Mucosa of descending colon (tissue), 3 donors: ENCODE measurements at regions not wholly inside any gene's neighbourhood (a gene's known extent, or its start where the extent isn't known, plus 50 kb on each side); places are given as distances from the start of the nearest gene placed in this dataset.

ENCODE experiments used
- ATAC-seq: fragments of 200-7000 bp; cut with Tn5 transposase; one replicate; pipeline ENCODE4 v1.9.1; 2020; ENCODE audit warnings: mild to moderate bottlenecking, moderate library complexity
- DNase-seq, 3 donors: peaks; one replicate each; pipeline ENCODE4 v3.0.0-alpha.2; 2020
- H3K36me3 ChIP-seq: fragments of 200-600 bp; one replicate; pipeline ENCODE4 v1.8.0; 2021; ENCODE audit warnings: low read depth, mild to moderate bottlenecking
- H3K4me1 ChIP-seq: fragments of 200-600 bp; one replicate; pipeline ENCODE4 v1.8.0; 2021; ENCODE audit warnings: low read depth, mild to moderate bottlenecking
- H3K4me3 ChIP-seq: fragments of 200-600 bp; one replicate; pipeline ENCODE4 v1.8.0; 2021; ENCODE audit warnings: mild to moderate bottlenecking
- H3K9me3 ChIP-seq: fragments of 200-600 bp; one replicate; pipeline ENCODE4 v1.8.0; 2021; ENCODE audit warnings: mild to moderate bottlenecking
- intact Hi-C, 2 donors: fragments of 100-400 bp; cut with DNase I in 1 of 2; cut with micrococcal nuclease in 1 of 2; formaldehyde crosslinking; loops; one replicate each; pipeline versions ENCODE4 v1.11.0 to v1.11.1; 2022; cut with DNase I, micrococcal nuclease
- TF ChIP-seq, protein P1 (sequence below): fragments of 200-600 bp; IDR thresholded peaks from one replicate; pipeline ENCODE4 v1.8.0; 2022; ENCODE audit warnings: antibody characterized with exemption, mild to moderate bottlenecking
- donor health status: DM: no; HTN: no; CAD: no; lungs with moderate emphysema.
- donor health status: DM: no; HTN: no; CAD: no.
- donor health status: DM: no; HTN: yes; CAD: no.

DNA sequence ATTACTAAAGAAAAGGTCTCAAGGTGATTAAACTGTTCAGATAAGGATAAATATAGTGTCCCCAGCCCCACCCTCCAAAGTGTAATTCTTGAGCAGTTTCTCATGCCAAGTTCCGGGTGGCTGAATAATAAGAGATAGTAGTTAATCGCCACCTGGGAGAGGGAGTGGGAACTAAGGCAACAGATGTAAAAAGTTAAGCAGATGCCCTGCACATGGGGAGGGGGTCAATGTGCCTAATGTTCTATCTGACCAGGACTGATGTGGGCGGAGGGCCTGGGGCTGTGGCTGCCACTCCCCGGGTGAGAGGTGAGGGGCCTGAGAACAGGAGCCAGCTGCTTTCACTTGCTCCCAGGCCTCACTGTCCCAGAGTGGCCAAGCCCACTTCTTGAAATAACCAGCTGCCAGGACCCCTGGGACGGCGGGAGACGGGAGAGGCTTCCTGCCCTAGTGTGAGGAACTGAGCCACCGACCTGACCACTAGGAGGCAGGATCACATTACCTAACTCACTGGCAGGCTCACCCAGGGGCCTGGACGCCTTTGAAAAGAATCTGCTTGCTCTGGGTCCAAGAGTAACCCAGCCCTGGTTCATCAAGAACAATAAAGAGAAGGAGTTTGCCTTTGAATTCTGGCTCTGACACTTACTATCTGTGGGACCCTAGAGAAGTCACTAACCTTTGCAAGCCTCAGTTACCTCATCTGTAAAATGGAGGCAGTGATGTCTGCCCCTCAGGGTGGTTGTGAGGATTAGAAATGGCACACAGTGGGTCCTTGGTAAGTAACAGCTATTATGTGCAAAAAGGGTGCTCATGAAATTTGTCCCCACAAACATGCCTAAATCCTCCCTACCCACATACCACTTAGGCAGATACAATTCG lies 179.2 kb downstream of the ATG4C start:
- DNase-seq (peak in 2 of 3 donors; percentile 45 to 62), ATAC-seq (peak; percentile 76)
- intact Hi-C loops: no loop called here
- no peak overlapping the region for H3K4me3 ChIP-seq
- H3K4me1 ChIP-seq: no peaks in the 10 kb centered on the region
- H3K9me3 ChIP-seq: no peaks in the 10 kb centered on the region
- TF ChIP-seq, protein P1, sequence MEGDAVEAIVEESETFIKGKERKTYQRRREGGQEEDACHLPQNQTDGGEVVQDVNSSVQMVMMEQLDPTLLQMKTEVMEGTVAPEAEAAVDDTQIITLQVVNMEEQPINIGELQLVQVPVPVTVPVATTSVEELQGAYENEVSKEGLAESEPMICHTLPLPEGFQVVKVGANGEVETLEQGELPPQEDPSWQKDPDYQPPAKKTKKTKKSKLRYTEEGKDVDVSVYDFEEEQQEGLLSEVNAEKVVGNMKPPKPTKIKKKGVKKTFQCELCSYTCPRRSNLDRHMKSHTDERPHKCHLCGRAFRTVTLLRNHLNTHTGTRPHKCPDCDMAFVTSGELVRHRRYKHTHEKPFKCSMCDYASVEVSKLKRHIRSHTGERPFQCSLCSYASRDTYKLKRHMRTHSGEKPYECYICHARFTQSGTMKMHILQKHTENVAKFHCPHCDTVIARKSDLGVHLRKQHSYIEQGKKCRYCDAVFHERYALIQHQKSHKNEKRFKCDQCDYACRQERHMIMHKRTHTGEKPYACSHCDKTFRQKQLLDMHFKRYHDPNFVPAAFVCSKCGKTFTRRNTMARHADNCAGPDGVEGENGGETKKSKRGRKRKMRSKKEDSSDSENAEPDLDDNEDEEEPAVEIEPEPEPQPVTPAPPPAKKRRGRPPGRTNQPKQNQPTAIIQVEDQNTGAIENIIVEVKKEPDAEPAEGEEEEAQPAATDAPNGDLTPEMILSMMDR: peak; percentile 22
- H3K36me3 ChIP-seq: no peaks in the 10 kb centered on the region

GRCh38 chr1:62964141-62964540 lies 180.2 kb downstream of the ATG4C start:
- DNase-seq (no peak), ATAC-seq (no peak)
- no peak overlapping the region for H3K4me3 ChIP-seq
- intact Hi-C loops: no loop called here
- H3K36me3 ChIP-seq: no peaks in the 10 kb centered on the region
- no peaks in the 10 kb centered on the region for H3K9me3 ChIP-seq
- TF ChIP-seq, protein P1: no peak
- no peaks in the 10 kb centered on the region for H3K4me1 ChIP-seq

- TF ChIP-seq, protein P1: no peak
- Histone ChIP-seq H3K4me1 (no peaks in the 10 kb centered on the region), H3K9me3 (no peaks in the 10 kb centered on the region), H3K36me3 (no peaks in the 10 kb centered on the region), H3K4me3 (no peak overlapping the region)
- no peak for ATAC-seq
- intact Hi-C loops: no loop called here
- DNase-seq: no peak
These were observed 183.1 kb downstream of the ATG4C start for GRCh38 chr1:62967031-62967430.

GRCh38 chr1:62977366-62977765 lies 193.4 kb downstream of the ATG4C start:
- TF ChIP-seq, protein P1: no peak

DNA sequence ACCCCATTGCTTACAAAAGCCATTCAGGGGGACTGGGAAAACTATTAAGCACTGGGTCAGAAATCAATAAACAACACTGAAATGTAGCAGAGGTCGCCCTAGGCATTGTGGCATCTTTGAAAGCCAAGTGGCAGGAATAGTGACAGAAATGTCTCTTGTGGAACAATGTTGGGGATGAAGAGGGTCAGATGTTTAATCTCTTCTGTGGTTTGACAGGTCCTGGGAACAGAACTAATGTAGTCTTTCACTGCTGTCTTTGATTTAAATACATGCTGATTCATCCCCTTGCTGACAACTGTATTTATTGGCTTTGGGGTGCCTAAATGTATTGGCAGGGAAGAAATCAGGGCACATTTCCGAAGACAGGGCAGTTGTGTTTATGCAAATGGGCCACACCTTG lies 194.8 kb downstream of the ATG4C start:
- TF ChIP-seq, protein P1: no peak
- intact Hi-C loops: no loop called here
- H3K4me1 ChIP-seq: no peaks in the 10 kb centered on the region
- no peak overlapping the region for H3K4me3 ChIP-seq
- H3K36me3 ChIP-seq: no peaks in the 10 kb centered on the region
- ATAC-seq (no peak), DNase-seq (no peak)
- H3K9me3 ChIP-seq: no peaks in the 10 kb centered on the region

More at GRCh38 chr1:62977366-62977765, 193.4 kb downstream of the ATG4C start:
- no peak for DNase-seq
- intact Hi-C loops: no loop called here
- Histone ChIP-seq H3K4me1 (no peaks in the 10 kb centered on the region), H3K9me3 (no peaks in the 10 kb centered on the region), H3K36me3 (no peaks in the 10 kb centered on the region), H3K4me3 (no peak overlapping the region)
- no peak for ATAC-seq
